ENCODE measurements at regions not wholly inside any gene's neighbourhood (a gene's known extent, or its start where the extent isn't known, plus 50 kb on each side); places are given as distances from the start of the nearest gene placed in this dataset.

DNA sequence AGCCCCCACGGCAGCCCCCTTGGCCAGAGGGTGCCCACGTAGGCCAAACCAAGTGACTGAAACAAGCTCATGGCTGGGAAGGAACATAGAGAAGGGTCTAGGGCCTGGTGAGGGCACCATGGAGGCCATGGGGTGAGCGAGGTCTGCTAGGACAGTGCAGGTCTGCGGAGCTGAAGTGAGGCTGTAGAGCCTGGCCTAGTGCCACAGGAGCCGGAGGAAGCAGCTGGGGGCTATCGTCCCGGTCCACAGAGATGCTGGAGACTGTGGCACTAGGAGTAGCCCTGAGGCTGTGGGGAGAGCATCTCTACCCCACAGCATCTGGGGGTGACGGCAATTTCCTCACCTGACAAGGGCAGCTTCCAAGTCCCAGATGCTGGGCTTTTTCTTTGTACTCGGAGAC, 150.3 kb downstream of the ZNF22 start:
- no peak for TF ChIP-seq POLR2A (IDR thresholded peaks at IDR 0.05)
- TF ChIP-seq, protein P1, sequence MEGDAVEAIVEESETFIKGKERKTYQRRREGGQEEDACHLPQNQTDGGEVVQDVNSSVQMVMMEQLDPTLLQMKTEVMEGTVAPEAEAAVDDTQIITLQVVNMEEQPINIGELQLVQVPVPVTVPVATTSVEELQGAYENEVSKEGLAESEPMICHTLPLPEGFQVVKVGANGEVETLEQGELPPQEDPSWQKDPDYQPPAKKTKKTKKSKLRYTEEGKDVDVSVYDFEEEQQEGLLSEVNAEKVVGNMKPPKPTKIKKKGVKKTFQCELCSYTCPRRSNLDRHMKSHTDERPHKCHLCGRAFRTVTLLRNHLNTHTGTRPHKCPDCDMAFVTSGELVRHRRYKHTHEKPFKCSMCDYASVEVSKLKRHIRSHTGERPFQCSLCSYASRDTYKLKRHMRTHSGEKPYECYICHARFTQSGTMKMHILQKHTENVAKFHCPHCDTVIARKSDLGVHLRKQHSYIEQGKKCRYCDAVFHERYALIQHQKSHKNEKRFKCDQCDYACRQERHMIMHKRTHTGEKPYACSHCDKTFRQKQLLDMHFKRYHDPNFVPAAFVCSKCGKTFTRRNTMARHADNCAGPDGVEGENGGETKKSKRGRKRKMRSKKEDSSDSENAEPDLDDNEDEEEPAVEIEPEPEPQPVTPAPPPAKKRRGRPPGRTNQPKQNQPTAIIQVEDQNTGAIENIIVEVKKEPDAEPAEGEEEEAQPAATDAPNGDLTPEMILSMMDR (IDR thresholded peaks at IDR 0.05) = no peak

Data from right lobe of liver (tissue), 4 donors.